ENCODE measurements at regions not wholly inside any gene's neighbourhood (a gene's known extent, or its start where the extent isn't known, plus 50 kb on each side); places are given as distances from the start of the nearest gene placed in this dataset.

DNA sequence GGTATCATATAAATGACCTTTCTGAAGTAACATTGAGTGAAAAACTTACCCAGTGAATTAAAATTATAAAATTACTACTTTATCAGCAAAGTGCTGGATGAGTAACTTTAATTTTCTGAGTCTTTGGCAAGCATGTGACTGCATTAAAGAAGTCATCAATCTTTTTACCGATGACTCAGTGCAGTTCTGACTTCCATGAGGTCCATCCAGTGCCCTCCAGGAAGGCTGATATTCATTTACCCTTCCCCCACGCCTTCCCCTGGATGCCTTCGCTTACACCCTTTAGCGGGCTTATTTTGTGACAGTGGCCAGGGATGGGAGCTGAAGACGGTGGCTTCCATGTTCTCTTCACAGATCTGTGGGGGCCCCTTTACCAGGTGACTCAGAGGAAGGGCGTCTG, 572.9 kb upstream of the PFKP start:
- DNase-seq, result no peak

DNA sequence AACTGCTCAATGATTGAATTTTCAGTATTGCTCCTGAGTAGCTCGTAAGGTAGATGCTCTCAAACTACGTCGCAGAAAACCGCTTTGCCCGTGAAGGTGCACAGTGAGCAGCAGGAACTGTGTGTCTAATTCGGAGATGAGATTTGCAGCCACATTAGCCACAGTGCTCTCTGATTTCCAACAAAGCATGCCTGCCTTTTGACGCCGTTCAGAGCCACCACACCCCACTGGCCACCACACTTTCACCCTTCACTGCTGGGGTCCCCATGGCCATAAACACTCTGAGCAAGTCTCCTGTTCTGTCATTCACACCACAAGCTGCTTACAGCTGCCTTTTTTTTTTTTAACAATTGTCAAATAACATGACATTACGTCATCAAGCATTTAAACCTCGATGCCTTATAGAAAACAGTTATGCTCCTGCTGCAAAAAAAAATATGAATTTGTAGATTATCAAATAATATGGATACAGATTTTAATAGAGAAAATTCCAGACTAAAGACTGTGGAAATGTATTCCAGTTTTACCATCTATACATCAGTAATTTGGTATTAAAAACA, 578.8 kb upstream of the PFKP start:
- no peak for DNase-seq

DNA sequence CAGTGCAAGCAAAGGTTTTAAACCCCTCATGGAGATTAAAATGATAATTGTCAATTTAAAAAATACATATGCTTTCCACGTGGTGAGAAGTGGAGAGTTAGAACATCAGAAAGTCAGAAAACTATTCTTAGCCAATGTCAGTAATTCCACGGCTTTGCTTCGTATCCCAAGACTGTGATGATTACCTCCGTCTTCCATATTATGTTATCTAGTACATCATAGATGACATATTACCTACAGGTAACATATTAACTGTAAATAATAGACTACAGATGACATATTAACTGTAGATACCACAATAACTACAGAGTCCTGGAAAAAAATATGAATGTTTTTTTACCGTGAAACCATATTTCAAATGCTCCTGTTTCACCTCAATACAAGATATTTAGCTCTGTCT, 579.4 kb upstream of the PFKP start:
- no peak for DNase-seq

DNA sequence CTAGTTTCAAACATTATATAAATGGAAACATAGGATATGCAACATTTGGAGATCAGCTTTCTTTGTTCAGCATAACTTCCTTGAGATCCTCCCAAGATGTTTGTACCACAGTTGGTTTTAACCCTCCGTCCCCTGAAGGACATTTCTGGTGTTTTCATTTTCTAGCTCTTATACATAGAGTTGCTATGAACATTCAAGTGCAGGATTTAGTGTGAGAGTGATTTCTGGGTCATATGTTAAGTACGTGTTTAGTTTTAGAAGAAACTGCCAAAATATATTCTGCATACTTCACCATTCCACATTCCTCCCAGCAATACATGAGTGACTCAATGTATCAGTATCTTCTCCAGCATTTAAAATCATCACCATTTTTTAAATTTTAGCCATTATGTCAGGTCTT, 588.7 kb upstream of the PFKP start:
- no peak for DNase-seq

DNA sequence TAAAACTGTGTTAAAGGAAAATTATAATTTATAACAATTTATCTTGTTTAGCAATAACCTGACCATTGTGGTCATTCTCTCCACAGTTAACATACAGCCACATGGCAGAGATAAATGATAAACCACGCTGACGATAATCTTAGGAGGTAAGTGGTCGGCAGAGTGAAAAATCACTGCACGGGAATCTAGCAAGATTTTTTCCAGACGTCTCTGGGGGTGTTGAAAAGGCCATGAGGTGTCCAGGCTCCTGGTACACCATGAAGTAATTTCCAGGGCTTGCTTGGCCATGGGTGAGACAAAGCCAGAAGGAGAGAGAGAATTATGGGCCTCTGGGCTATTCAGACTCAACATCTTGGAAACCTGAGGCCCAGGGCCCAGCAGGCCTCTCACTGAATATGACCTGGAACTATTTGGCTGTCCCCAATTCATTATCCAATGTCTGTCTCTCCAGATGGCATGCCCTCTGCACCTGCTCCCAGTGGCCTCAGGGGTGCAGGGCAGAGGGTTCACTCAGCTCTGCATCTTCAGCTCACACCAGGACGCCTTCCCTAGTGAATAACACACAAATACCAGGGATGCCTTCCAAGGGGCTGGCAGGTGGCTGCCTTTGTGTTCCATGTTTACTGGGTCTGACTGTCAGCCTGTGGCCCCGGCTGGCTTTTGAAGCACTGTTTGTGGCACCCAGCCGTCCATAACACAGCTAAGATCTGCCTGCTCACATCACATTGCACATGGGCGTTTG, 590.4 kb upstream of the PFKP start:
- no peak for DNase-seq

DNA sequence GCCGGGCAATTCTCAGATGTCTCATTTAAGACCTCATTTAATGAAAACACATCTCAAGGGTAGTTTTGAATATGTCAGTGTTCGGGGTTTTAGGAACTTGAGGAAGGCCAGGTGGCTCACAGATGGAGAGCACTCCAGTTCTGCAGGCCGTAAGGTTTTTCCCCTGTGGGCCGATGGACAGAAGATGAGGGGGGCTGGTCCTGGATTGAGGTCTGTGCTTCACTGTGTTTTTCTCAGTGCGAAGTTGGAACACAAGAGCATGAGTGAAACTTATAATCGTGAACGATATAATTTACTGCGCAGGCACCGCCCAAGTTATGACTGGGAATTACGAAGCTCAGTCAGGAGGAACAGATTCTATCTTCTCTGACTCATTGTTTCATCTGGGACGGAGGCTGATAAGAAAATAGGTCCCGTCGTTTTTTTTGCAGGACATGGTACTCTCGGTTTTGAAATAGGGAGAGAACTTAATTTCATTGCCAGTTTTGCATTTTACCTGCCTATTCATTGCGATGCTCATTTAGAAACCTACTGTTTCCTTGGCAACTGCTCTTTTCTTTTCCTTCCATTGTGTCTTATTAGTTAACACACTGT, 591.0 kb upstream of the PFKP start:
- DNase-seq, result no peak

DNA sequence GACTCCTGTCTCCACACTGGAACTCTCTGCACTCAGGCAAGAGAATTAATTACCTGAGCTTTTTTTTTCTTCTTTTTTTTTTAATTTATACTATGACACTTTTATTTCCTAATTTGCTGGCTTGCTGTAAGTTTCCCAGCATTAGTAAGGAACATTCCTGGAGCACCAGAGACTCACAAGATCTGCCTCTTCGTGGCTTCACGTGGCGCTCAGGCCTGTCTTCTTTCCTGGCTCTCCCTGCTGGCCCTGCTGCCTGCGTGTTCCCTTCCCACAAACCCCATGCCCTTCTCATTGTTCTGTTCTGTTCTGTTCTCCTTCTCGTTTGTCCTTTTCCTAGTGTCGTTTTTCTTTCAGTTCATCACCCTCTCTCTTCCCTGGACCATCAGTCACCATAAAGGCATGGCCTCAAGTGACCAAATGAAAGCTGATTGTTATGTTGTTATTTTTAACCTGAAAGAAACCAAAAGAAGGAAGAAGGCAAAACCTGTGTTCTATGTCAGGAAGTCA, 591.6 kb upstream of the PFKP start:
- no peak for DNase-seq

DNA sequence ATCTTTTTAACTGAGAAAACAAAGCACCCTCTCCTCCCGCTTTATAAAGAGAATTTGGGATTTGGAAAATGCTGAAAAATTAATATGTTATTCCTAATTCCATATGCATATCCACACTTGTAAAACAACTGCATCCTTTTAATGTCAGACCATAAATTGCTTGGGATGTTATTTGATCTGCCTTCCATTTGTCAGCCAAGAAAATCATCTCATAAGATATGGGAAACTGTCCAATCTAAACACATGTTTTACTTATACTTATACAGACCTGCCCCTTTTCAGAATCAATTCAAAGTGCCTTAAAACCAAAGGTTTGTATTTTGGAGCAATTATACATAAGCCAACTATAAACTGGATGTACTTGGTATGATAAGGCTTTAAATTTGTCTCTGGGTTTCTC, 595.5 kb upstream of the PFKP start:
- DNase-seq, result no peak

DNA sequence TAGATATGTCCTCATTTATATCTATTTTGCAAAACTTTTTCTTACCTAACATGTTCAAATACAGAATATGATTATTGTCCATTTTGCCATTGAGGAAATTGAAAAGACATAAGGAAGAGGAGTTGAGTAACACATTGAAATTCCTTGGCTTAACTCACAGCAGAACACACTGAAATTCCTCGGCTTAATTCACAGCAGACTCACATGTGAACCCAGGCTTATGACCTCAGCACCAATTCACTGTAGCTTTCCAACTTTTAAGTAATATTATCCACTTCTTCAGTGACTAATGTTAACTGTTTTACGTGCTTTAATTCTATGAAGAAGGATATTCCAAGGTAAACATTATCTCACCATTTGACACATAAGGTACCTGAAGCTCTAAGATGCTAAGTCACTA, 597.5 kb upstream of the PFKP start:
- no peak for DNase-seq

DNA sequence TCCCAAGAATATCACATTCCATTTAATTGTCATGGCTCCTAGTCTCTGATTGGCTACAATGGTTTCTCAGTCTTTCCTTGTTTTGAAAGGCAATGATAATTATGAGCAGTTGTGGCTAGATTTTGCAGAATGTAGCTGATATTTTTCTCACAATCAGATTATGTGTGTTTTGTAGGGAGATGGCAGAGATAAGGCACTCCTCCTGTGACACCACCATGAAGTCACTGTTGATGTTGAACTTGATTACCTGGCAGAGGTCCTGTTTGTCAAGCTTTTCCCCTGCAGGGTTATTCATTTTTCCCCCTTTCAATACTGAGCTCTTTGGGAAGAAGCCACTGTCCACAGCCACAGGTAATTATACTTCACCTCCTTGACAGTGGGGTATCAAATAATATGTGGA, 602.9 kb upstream of the PFKP start:
- DNase-seq, result no peak

DNA sequence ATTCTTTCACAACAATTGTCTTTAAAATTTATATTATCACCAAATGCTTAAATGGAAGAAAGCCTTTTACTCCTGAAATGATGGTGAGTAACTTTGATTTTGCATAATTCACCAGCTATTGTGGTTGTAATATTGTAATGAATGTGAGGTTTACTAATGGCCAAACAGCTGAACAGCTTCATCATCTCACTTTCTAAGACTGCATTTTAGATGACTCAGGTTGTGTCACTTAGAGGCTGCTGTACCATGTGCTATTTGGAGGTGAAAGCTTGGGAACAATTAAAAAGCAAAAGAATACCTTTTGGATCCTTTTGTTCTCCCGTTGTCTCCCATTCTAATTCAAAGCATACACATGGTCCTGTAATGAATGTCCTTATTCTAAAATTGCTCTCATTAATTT, 604.0 kb upstream of the PFKP start:
- DNase-seq, result no peak

DNA sequence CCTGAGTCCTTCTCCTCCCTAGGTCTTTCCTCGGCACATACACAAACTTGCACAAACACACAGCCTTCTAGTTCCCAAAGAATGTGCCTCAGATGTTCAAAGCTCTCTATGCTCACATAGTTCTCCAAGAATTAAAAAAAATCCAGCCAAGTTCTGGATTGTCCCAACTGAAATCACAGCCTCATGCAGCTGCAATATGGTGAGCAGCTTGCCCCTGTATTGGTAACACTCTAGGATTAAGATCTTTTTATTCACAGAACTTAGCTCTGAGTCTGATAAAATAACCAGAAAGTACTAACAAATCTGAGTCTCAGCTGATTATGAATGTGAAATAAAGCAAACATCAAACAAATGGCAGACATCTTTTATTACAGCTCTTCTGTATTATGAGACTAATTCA, 604.8 kb upstream of the PFKP start:
- no peak for DNase-seq

DNA sequence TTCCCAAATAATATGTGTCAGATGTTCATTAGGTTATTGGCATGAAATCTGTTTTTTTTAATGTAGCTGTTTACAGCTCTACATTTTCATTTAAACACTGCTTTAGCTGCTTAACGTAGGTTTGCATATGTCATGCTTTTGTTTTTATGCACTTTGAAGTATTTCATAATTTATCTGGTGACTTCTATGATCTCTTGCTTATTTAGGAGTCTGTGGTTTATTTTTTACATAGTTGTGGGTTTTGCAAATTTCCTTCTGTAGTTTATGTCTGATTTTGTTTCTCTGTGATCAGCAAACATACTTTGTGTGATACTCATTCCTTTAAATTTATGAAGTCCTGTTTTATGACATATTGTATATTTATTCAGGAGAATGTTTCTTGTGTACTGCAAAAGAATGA, 606.5 kb upstream of the PFKP start:
- no peak for DNase-seq

DNA sequence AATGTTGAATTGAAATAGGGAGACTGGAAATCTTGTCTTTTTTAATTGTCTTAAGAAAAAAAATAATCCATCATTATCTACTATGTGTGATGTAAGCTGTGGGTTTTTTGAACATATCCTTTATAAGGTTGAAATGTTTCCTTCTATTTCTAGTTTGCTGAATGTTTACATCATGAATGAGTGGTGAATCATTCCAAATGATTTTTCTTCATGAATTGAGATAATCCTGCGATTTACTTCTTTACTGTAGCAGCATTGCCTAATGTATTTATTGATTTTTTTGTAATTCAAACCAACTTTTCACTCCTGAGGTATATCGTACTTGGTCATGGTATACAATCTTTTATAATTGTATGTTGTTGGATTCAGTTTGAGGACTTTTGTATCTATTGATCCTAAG, 607.6 kb upstream of the PFKP start:
- no peak for DNase-seq

DNA sequence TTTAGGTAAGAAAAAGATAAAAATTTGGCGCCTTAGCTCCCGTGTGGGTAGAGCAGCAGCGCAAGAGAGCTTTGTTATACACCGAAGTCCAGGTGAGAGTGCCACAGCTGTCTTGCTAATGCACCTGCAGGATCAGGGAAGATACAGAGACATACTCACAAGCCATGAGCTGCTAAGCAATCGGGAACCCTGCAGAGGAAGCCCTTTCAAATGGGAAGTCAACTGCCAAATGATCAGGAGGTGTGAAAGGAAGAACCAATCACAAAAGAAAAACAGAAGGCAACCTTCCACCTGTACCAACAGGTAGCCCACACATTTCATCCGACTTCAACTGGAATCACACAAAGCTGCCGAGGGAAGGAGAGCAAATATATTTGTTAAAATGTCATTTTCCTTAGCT, 610.5 kb upstream of the PFKP start:
- no peak for DNase-seq

DNA sequence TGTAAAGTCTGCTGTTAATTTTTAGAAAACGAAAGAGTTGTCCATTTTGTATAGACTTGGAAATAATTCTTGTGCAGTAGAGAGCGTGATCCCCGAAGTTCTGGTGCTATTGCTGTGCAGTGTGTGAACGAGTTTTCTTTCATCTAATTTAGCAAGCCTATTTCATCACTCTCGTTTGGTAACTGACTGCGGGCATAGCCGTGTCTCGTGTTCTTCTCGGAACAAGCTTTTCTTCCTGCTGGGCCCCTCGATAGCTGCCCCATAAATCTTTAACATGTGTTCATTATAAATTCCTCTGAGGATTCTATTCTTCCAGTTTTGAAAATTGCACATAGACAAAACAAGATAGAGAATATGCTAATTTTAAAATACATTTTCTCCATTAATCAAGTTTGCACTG, 622.0 kb upstream of the PFKP start:
- DNase-seq, result no peak

DNA sequence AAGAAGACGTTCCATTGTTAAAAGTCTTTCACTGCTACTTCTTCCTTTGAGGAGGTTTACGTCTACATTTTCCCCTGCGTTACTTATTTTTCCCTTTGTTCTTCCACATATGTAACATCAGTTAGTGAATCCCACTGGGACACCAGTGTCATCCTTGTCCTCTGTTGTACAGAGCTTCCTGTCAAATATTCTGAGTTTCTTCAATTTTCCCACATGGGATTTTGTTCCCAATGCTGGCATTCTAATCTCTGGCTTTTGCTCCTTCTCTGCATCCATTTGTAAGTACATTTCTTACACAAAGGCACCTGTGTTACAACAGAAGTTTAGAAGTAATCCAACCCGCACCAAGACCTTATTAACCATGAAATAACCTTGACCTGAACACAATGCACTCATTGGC, 627.4 kb upstream of the PFKP start:
- DNase-seq, result no peak

DNA sequence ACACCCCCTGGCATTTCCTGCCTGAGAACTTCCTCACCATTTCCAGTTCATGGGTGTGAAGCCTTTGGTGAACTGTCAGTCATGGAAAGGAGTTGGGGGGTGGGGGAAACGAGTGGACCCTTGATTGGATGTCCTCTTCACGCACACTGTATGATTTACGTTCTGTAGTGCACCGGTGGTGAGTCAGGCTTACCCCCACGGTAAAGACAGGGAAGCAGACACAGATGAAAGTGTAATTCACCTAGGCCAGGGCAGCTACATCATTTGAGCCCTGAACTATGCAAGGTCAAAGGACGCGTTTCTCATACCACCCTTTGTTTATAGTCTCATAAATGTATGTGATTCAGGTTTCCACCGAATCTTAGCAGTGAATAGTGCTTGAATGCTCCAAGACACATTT, 628.3 kb upstream of the PFKP start:
- no peak for DNase-seq

DNA sequence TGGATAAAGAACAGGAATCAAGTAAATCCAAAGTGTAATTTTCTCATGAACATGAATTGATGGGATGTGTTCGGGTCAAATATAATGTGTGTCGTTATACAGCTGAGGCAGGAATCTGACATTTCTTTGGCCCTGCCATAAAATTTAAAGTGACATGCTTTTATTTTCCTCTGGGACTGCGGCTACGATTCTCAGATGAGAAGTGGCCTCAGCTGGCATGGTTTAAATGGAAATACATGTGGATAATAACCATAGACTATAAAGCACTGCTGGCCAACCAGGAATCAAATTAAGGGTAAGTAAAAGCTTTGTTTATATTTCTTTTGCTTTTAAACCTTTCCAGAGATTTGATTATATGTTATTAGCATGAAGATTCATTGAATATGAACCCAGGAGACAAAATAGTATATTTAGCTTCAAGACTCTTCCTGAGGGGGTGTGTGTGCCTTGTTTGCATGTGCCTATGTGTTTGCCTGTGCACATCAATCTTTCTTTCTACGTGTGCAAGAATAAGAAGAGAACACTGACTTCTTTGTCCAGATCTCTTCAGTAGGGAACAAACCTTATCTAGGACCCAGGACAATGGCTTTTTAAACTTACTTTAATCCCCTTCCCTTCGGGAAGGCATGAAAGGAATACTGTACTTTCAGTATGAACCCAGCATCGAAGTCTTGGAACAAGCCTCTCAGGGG, 629.0 kb upstream of the PFKP start:
- DNase-seq, result no peak

DNA sequence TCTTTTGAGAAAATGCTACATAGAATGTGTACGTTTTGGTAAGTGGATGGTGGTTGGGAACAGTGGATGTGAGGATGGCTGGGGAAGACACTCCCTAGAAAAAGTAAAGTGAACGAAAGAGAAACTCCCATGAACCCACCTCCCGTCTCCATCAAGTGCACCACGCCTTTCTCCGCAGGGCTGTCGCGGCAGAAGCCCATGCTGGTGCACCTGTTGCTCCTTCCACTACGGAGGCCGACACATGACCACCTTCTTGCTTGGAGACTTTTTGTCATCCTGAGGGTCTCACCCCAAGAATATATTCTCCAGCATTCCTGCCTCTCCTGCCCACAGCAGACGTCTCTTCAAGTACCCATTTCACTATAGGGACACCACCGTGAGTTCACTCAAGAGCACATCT, 630.4 kb upstream of the PFKP start:
- DNase-seq, result no peak

DNA sequence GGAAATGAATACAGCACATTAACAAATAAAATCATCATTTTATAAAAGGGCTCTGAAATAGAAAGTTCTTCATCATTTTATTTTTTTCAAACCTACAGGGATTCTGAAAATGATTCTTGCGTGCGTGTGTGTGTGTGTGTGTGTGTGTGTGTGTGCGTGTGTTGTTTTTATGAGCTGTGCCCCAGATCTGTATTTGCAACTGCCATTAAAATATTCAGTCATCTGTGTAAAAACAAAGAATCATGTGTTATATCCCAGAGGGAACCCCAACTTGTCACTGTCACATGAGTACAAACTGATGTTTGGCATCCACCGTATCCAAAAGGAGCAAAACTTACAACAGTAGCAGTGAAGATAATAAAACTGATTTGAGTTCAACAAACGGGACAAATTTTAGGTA, 635.4 kb upstream of the PFKP start:
- DNase-seq, result no peak

DNA sequence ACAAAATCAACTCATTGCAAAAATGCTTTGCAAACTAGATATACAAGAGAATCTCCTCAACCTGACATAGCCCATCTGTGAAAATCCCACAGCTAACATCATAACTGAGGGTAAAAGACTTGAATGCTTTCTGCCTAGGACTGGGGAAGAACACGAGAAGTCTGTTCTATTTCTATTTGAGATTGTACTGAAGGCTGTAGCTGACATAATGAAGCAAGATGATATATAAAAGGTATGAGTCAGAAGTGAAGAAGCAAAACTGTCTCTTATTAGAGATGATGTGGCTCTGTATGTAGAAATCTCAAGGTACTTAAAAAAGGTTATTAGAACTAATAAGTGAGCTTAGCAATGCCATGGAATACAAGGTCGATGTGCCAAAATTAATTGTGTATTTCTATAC, 639.9 kb upstream of the PFKP start:
- no peak for DNase-seq

DNA sequence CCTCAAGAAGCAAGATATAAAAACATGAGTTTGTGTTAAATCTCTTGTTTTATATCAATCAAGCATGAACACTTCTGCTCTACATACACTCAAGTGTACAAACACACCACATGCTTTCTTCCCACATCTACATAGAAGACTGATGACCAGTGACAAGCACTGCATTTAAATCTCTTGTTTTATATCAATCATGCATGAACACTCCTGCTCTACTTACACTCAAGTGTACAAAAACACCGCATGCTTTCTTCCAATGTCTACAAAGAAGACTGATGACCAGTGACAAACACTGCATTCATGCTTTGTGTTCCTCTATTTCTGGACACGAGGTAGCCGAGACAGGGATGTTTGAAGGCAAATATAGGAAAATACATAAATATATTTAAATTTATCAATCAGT, 642.0 kb upstream of the PFKP start:
- no peak for DNase-seq

DNA sequence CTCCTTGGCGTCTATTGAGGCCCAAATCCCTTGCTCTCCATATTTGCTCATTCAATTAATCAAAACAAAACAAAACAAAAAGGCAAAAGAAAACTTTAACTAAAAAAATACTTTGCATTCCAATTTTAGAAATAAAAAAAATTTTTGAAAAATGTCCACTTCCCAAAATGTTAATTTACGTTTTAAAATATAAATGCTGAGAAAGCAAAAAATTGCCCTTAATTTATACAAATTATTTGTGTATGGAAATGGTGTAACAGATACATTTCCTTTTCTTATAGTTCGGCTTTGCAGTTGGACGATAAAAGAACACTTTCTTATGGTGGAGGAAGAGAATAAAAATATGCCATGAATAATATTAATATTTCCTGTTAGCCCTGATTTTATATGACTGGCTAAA, 652.8 kb upstream of the PFKP start:
- no peak for DNase-seq
